ENCODE measurements at regions not wholly inside any gene's neighbourhood (a gene's known extent, or its start where the extent isn't known, plus 50 kb on each side); places are given as distances from the start of the nearest gene placed in this dataset.

DNA sequence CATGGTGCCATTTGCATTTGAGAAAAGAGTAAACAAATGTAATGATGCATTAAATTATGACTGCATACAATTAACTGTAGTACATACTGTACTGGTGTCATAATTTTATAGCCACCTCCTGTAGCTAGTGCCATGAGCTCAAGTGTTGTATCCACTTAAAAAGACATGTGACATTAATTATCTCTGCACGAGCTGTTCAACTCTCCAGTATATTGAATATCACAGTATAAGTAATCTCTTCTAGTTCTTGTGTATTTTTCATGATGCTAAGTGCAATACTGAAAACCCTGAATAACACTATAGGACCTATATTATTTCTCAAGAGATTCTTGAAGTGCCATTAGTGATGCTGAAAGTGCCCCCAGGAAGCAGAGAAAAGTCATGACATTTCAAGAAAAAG is 387.3 kb downstream of the PCDH17 start (continued):
- no peak for TF ChIP-seq HDAC6 (IDR thresholded peaks at IDR 0.05; ENCODE audit: unreplicated experiment)
- TF ChIP-seq MXI1 (IDR thresholded peaks at IDR 0.05; ENCODE audit: low read depth, low read length): no peak
- no peak for TF ChIP-seq SREBF2 (IDR thresholded peaks at IDR 0.05; ENCODE audit: low read length)
- TF ChIP-seq KAT2A (conservative IDR thresholded peaks at IDR 0.05; ENCODE audit: control insufficient read depth, low read depth, low read length): no peak
- TF ChIP-seq, protein P1, sequence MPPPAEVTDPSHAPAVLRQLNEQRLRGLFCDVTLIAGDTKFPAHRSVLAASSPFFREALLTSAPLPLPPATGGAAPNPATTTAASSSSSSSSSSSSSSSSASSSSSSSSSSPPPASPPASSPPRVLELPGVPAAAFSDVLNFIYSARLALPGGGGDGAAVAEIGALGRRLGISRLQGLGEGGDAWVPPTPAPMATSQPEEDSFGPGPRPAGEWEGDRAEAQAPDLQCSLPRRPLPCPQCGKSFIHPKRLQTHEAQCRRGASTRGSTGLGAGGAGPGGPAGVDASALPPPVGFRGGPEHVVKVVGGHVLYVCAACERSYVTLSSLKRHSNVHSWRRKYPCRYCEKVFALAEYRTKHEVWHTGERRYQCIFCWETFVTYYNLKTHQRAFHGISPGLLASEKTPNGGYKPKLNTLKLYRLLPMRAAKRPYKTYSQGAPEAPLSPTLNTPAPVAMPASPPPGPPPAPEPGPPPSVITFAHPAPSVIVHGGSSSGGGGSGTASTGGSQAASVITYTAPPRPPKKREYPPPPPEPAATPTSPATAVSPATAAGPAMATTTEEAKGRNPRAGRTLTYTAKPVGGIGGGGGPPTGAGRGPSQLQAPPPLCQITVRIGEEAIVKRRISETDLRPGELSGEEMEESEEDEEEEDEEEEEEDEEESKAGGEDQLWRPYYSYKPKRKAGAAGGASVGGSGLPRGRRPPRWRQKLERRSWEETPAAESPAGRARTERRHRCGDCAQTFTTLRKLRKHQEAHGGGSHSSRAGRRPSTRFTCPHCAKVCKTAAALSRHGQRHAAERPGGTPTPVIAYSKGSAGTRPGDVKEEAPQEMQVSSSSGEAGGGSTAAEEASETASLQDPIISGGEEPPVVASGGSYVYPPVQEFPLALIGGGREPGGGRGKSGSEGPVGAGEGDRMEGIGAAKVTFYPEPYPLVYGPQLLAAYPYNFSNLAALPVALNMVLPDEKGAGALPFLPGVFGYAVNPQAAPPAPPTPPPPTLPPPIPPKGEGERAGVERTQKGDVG (CRISPR knock-in tag; IDR thresholded peaks at IDR 0.05): no peak

DNA sequence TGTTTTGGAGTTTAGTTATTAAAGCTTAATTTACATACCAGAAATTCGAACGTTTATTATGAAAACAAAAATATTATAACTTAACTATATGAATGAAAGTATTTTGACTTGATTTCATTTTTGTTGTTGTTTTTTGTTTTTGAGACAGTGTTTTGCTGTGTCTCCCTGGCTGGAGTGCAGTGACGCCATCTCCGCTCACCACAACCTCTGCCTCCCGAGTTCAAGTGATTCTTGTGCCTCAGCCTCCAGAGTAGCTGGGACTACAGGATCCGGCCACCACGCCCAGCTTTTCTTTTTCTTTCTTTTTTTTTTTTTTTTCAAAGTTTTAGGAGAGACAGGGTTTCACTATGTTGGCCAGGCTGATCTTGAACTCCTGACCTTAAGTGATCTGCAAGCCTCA is 392.6 kb downstream of the PCDH17 start:
- H3K9ac ChIP-seq (ENCODE audit: control insufficient read depth, insufficient read depth, low read length): no peak overlapping the region
- H3K9me3 ChIP-seq (replicated peaks; ENCODE audit: control insufficient read depth, insufficient read depth, low read length): no peaks in the 10 kb centered on the region
- no peak overlapping the region for H3K27ac ChIP-seq (ENCODE audit: control insufficient read depth, insufficient read depth)
- no peak for TF ChIP-seq ASH2L (IDR thresholded peaks at IDR 0.05; ENCODE audit: borderline replicate concordance, low read depth)
- TF ChIP-seq IRF4 (IDR thresholded peaks at IDR 0.05; ENCODE audit: low read depth, low read length): no peak
- no peak for TF ChIP-seq YBX1 (IDR thresholded peaks at IDR 0.05)
- TF ChIP-seq NFYA (IDR thresholded peaks at IDR 0.05; ENCODE audit: borderline replicate concordance, low read depth, low read length): no peak
- TF ChIP-seq, protein P2, sequence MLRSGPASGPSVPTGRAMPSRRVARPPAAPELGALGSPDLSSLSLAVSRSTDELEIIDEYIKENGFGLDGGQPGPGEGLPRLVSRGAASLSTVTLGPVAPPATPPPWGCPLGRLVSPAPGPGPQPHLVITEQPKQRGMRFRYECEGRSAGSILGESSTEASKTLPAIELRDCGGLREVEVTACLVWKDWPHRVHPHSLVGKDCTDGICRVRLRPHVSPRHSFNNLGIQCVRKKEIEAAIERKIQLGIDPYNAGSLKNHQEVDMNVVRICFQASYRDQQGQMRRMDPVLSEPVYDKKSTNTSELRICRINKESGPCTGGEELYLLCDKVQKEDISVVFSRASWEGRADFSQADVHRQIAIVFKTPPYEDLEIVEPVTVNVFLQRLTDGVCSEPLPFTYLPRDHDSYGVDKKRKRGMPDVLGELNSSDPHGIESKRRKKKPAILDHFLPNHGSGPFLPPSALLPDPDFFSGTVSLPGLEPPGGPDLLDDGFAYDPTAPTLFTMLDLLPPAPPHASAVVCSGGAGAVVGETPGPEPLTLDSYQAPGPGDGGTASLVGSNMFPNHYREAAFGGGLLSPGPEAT (IDR thresholded peaks at IDR 0.05; ENCODE audit: low read depth): no peak
- TF ChIP-seq BCL11A (IDR thresholded peaks at IDR 0.05; ENCODE audit: low read depth, low read length): no peak
- TF ChIP-seq WRNIP1 (IDR thresholded peaks at IDR 0.05; ENCODE audit: borderline replicate concordance, low read depth, low read length): no peak
- no peak for TF ChIP-seq CREB1 (IDR thresholded peaks at IDR 0.05; ENCODE audit: low read depth)
- TF ChIP-seq ATF7 (IDR thresholded peaks at IDR 0.05; ENCODE audit: low read depth): no peak
- TF ChIP-seq DPF2 (IDR thresholded peaks at IDR 0.05): no peak
- no peak for TF ChIP-seq RB1 (IDR thresholded peaks at IDR 0.05; ENCODE audit: borderline replicate concordance)
- no peak for TF ChIP-seq MEF2B (IDR thresholded peaks at IDR 0.05; ENCODE audit: partially characterized antibody, poor library complexity, severe bottlenecking)
- FAIRE-seq (no peak), ATAC-seq (no peak), DNase-seq (ENCODE audit: low read depth, low spot score) (no peak)
- intact Hi-C loops (cut with micrococcal nuclease; ENCODE audit: unreplicated experiment): no loop called here
- no peaks in the 10 kb centered on the region for H4K20me1 ChIP-seq (ENCODE audit: control insufficient read depth, insufficient read depth)
- ChIA-PET POLR2A (no interaction called here), RAD21 (ENCODE audit: unreplicated experiment) (no interaction called here), SMC1A (ENCODE audit: uncharacterized antibody, unreplicated experiment) (no interaction called here), CTCF (no interaction called here)
- no peaks in the 10 kb centered on the region for H3K36me3 ChIP-seq (ENCODE audit: control insufficient read depth in 2 of 2, insufficient read depth in 2 of 2, low read length in 1 of 2)
- 38% methylated on average over 7 of the region's 7 CpGs for WGBS (ENCODE audit: insufficient coverage, insufficient replicate concordance, low lambda C conversion rate, missing lambda C conversion rate)
- no peak overlapping the region for H2AFZ ChIP-seq (ENCODE audit: control insufficient read depth, low read depth, low read length)
- H3K4me1 ChIP-seq (ENCODE audit: control insufficient read depth, insufficient read depth, low read length): no peaks in the 10 kb centered on the region
- no peaks in the 10 kb centered on the region for H3K27me3 ChIP-seq (replicated peaks in 1 of 2; ENCODE audit: control insufficient read depth in 2 of 2, insufficient read depth in 2 of 2, low read length in 1 of 2)
- no peaks in the 10 kb centered on the region for H3K79me2 ChIP-seq (ENCODE audit: control insufficient read depth, insufficient read depth, low read length)
- H3K4me3 ChIP-seq: no peak overlapping the region
- in situ Hi-C loops (cut with MboI): no loop called here
- no peak overlapping the region for H3K4me2 ChIP-seq (ENCODE audit: control insufficient read depth, insufficient read depth)
- BruUV-seq (replicated peaks): no TSS peak
